HCEC 1CT (cell line): ENCODE measurements at regions not wholly inside any gene's neighbourhood (a gene's known extent, or its start where the extent isn't known, plus 50 kb on each side); places are given as distances from the start of the nearest gene placed in this dataset.

Source experiments
- DNase-seq: peaks from one replicate; pipeline ENCODE4 v3.0.0-alpha.2; 2017

- no peak for DNase-seq
Measured at GRCh38 chr21:31564439-31564838, 95.1 kb upstream of the SOD1 start.

- no peak for DNase-seq
Measured at GRCh38 chr21:31560479-31560878, 99.0 kb upstream of the SOD1 start.

GRCh38 chr21:31559368-31560119, 99.9 kb upstream of the SOD1 start:
- DNase-seq: no peak

- DNase-seq: no peak
Measured at GRCh38 chr21:31558962-31559367, 100.5 kb upstream of the SOD1 start.

GRCh38 chr21:31558189-31558961, 101.1 kb upstream of the SOD1 start:
- DNase-seq: no peak

GRCh38 chr21:31557421-31558188, 101.9 kb upstream of the SOD1 start:
- DNase-seq: no peak

- no peak for DNase-seq
Measured at GRCh38 chr21:31556662-31557061, 102.8 kb upstream of the SOD1 start.

GRCh38 chr21:31555741-31556191, 103.7 kb upstream of the SOD1 start:
- DNase-seq: no peak

GRCh38 chr21:31554511-31555022, 104.9 kb upstream of the SOD1 start:
- no peak for DNase-seq

- no peak for DNase-seq
Measured at GRCh38 chr21:31553926-31554325, 105.6 kb upstream of the SOD1 start.

GRCh38 chr21:31553461-31553860, 106.0 kb upstream of the SOD1 start:
- DNase-seq: no peak

- no peak for DNase-seq
Measured at GRCh38 chr21:31552826-31553225, 106.7 kb upstream of the SOD1 start.

- no peak for DNase-seq
Measured at GRCh38 chr21:31550070-31550469, 109.4 kb upstream of the SOD1 start.

GRCh38 chr21:31548688-31549087, 110.8 kb upstream of the SOD1 start:
- DNase-seq: no peak

- no peak for DNase-seq
Measured at GRCh38 chr21:31546443-31547170, 112.9 kb upstream of the SOD1 start.

GRCh38 chr21:31545036-31545435, 114.5 kb upstream of the SOD1 start:
- no peak for DNase-seq

GRCh38 chr21:31543191-31543590, 116.3 kb upstream of the SOD1 start:
- DNase-seq: no peak

GRCh38 chr21:31538816-31539215, 120.7 kb upstream of the SOD1 start:
- no peak for DNase-seq

- no peak for DNase-seq
Measured at GRCh38 chr21:31537872-31538576, 121.5 kb upstream of the SOD1 start.

GRCh38 chr21:31536138-31536537, 123.4 kb upstream of the SOD1 start:
- DNase-seq: no peak

GRCh38 chr21:31531967-31532366, 127.5 kb upstream of the SOD1 start:
- no peak for DNase-seq
